ENCODE measurements at regions not wholly inside any gene's neighbourhood (a gene's known extent, or its start where the extent isn't known, plus 50 kb on each side); places are given as distances from the start of the nearest gene placed in this dataset.
"Not testable (repeated sequence)": the region's sequence is repeated elsewhere in the genome, so short reads cannot be mapped to it uniquely, and the experiment has no call there.

GRCh38 chr5:3481175-3481574, 114.5 kb upstream of the IRX1 start:
- no peak for DNase-seq

- no peak for DNase-seq
Measured at GRCh38 chr5:3475674-3476073, 120.0 kb upstream of the IRX1 start.

GRCh38 chr5:3466392-3466791, 129.2 kb upstream of the IRX1 start:
- DNase-seq: no peak

DNA sequence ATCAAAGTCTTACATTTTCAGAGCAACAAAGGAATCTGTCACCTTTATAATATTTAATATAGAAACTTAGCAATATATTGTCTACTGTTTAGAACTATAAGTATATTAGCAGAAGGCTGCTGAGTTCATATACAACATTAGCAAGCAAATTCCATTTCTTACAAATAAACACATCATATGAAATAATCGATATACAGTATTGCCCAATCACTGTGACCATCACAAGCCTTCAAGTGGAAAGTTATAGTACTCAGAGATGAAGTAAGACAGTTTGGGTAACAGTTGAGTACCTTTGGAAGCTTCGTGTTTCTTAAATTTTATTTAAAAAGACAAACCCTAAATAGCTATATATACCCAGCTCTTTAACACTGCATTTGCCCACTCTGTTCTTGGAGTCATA, 135.2 kb upstream of the IRX1 start:
- DNase-seq: no peak

DNA sequence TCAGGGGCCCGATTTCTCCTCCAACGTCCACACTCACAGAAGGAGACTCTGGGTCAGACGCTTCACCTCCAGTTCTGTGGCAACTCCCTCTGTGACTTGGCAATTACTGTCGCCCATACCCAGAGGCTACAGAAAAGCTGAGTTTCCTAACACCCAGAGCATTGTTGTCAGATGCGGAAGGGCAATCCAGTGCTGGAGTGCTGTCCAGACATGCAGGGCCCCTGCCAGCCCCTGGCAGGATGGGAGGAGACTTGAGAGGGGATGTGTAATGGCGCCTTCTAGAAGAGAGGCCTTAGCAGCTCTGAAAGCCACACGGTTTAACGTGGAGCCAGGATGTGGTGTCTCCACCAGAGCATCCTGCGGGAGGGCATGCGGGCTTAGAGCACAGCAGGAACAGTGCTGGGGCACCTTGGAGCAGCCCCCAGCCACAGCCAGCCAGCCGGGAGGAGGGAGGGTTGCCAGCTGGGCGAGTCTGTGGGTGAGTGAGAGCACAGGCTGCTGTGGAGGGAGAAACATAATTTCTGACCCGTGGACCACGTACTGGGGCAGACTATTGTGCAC, 139.4 kb upstream of the IRX1 start:
- DNase-seq: no peak

GRCh38 chr5:3454028-3454427, 141.6 kb upstream of the IRX1 start:
- DNase-seq: not testable (repeated sequence)

GRCh38 chr5:3452622-3453021, 143.0 kb upstream of the IRX1 start:
- no peak for DNase-seq

DNA sequence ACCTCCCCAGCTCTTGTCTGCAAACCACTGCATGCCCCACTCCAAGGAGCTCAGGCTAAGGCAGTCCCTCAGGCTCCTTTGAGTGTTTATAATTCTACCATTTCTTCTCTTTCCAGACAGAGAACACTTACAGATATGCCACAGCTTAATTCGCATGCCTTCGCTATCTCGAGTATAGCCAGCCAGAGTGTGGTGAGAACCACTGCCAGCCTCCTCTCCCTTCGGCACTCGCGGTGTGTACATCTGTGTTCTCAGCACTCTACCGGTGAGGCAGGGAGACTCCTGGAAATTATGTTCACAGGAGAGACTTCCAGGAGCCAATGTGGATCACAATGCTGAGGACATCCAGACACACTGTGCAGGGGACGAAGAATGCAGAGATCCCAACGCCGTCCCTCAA, 143.7 kb upstream of the IRX1 start:
- DNase-seq: no peak

- DNase-seq: no peak
Measured at GRCh38 chr5:3449481-3449880, 146.2 kb upstream of the IRX1 start.

DNA sequence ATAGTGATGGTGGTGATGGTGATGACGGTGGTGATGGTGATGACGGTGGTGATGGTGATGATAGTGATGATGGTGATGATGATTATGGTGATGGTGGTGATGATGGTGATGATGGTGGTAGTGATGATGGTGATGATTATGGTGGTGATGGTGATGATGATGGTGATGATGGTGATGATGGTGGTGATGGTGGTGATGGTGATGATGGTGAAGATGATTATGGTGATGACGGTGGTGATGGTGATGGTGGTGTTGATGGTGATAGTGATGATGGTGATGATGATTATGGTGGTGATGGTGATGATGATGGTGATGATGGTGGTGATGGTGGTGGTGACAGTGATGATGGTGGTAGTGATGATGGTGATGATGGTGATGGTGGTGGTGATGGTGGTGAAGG, 149.2 kb upstream of the IRX1 start:
- no peak for DNase-seq

DNA sequence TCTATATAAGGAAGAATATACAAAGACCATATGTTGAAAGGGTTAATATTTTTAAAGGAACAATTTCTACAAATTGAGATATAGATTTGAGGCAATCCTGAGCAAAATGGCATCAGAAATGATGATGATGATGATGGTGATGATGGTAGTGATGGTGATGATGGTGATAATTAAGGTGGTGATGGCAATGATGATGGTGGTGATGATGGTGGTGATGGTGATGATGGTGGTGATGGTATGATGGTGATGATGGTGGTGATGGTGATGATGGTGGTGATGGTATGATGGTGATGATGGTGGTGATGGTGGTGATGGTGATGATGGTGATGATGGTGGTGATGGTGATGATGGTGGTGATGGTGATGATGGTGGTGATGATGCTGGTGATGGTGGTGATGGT, 150.1 kb upstream of the IRX1 start:
- not testable (repeated sequence) for DNase-seq

- DNase-seq: no peak
Measured at GRCh38 chr5:3432135-3432534, 163.5 kb upstream of the IRX1 start.

- DNase-seq: no peak
Measured at GRCh38 chr5:3430691-3431090, 164.9 kb upstream of the IRX1 start.

GRCh38 chr5:3429962-3430361, 165.7 kb upstream of the IRX1 start:
- no peak for DNase-seq

DNA sequence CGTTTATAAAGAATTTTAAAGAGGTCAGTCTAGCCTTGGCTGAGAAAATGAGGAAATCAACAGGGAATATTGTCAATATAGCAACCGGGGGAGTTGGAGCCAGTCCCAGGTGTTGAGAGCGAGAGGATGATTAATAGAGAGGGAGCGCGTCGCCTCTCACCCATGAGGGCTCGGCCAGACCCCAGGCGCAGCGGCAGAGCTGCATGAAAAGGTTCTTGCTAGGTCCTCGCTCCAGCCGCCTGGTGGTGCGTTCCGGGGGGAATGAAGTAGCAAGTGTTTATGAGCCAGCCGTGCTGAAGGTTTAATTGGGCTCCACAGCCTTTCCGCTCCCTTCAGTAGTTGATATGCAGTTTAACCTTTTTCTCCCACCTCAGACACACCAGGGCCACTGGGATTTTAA, 167.3 kb upstream of the IRX1 start:
- peak; percentile 29 for DNase-seq

DNA sequence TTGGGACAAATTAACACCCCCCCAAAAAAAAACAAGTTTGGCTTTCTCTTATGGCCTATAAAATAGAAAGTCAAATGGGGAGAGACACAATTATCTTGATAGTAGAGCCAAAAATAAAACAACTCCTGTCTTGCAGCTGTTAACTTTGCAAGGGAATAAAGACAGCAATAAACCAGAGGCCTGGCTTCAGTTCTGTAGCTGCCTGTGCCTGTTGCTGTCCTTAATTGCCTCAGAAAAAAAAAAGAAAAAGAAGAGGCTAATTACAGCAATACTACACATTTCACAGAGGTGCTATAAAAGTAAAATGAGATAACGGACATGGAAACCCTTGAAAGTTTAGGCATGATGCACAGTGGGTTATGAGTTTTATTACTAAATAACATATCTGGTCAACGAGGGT, 170.7 kb upstream of the IRX1 start:
- no peak for DNase-seq

- DNase-seq: no peak
Measured at GRCh38 chr5:3417376-3417943, 178.2 kb upstream of the IRX1 start.

GRCh38 chr5:3414371-3414770, 181.3 kb upstream of the IRX1 start:
- DNase-seq: no peak

GRCh38 chr5:3412146-3412545, 183.5 kb upstream of the IRX1 start:
- DNase-seq: no peak

GRCh38 chr5:3411363-3411762, 184.3 kb upstream of the IRX1 start:
- DNase-seq: no peak

- DNase-seq: no peak
Measured at GRCh38 chr5:3401635-3402034, 194.0 kb upstream of the IRX1 start.

DNA sequence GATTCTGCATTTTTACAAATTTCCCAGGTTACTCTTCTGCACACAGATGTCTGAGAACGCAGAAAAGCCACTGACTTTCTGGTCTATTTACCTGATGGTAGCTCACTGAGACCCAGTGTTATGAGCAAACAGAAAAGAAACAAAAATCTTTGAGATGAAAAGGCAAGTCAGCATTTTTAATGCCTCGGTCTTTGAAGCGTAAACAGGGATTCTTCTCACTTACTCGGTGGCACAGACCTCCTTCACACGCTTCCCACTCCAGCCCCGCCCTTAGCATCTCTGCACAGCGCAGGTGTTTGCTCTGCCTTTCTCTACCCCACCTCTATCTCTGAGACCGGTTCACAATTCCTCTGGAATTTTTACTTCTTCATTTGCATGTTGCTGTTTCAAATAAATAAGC, 195.0 kb upstream of the IRX1 start:
- DNase-seq: no peak

DNA sequence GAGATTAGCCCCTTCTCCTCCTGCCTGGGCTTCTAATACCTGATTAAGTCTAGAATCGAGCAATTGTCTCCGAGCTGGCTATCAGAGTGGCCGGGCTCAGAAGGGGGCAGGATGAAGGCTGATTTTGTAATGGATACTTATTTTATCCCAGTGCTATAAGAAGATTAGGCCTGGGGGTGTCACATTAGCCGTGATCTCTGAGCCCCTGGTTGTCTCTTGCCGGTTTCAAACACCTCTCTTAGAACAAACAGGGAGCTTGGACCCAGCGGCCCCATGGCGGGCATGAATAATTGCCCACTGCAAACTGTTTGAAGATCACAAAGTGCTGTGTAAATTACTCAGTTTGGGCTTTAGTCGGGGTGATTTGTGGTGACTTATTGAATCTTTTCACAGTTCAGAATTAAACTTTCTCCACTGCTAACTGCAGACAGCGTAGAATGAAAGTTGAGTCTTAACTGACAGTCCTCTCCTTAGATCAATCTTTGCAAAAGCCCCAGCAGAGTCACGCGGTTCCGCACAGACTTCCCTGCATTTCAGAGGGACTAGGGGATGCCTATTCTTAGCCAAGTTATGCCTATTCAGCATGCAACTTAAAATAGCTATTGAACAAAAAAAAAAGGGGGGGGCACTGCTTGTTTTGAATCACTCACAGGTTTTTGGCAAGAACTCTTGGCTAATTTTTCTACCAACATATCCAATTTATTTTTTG, 200.6 kb upstream of the IRX1 start:
- DNase-seq: no peak

DNA sequence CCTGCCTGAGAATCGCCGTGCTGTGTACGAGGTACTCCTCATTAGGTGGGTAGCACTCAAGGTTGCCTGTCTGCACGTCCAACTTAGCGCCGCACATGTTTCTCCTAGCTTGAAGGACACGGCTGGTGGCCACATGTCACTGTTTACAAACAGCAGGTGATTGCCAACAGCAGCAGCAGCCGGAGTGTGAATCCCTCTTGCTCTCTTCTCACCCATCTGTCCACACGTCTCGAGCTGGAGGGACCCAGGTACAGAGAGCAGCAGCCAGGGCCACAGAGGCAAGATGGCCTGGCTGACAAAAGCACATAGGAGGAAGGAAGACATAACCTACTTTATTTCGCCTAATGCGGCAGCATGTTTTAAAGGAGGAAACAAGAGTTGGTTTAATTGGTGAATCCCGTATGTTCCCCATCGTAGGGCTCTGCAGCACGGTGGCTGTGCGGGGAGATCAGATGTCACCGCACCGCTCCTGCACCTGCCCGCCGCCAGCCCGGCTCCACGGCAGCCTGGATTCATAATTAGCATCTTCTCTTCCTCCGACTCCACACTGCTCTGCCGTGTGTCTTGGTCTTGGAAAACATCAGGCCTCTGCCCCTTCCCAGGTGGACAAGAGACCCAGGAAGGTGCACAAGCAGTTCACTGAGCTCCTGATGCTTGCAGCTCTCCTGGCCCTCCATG, 201.6 kb upstream of the IRX1 start:
- DNase-seq: no peak
